HUDEP-2 (cell line): ENCODE measurements at regions not wholly inside any gene's neighbourhood (a gene's known extent, or its start where the extent isn't known, plus 50 kb on each side); places are given as distances from the start of the nearest gene placed in this dataset.
A peak's percentile ranks its signal among the peaks of the same experiment; 100 is the strongest.

ENCODE experiments used
- DNase-seq, 76 experiments: peaks; one replicate each; lab custom pipeline; 2025; ENCODE audit not compliant: unreplicated experiment in 76 of 76; lab: John Stamatoyannopoulos, UW

GRCh38 chr18:75556841-75557240 is 129.3 kb upstream of the SMIM21 start:
- no peak for DNase-seq

- DNase-seq = no peak
These were observed 127.2 kb upstream of the SMIM21 start for GRCh38 chr18:75554644-75555185.

- DNase-seq = no peak
These were observed 126.7 kb upstream of the SMIM21 start for GRCh38 chr18:75554176-75554575.

GRCh38 chr18:75553021-75553420 is 125.5 kb upstream of the SMIM21 start:
- no peak for DNase-seq

GRCh38 chr18:75551071-75551470 is 123.6 kb upstream of the SMIM21 start:
- DNase-seq = no peak

- DNase-seq = peak in 31 of 76 experiments; percentile 1 to 65 (median 25)
These were observed 120.9 kb upstream of the SMIM21 start for GRCh38 chr18:75548353-75548905.

- peak in 2 of 76 experiments; percentile 7 to 9 for DNase-seq
These were observed 119.5 kb upstream of the SMIM21 start for GRCh38 chr18:75546964-75547363.

- no peak for DNase-seq
These were observed 117.7 kb upstream of the SMIM21 start for GRCh38 chr18:75545189-75545588.

- no peak for DNase-seq
These were observed 117.0 kb upstream of the SMIM21 start for GRCh38 chr18:75544496-75544895.

GRCh38 chr18:75544051-75544481 is 116.6 kb upstream of the SMIM21 start:
- no peak for DNase-seq

GRCh38 chr18:75538727-75539126 is 111.2 kb upstream of the SMIM21 start:
- no peak for DNase-seq

- no peak for DNase-seq
These were observed 106.4 kb upstream of the SMIM21 start for GRCh38 chr18:75533950-75534349.

GRCh38 chr18:75533209-75533608 is 105.7 kb upstream of the SMIM21 start:
- no peak for DNase-seq

- no peak for DNase-seq
These were observed 104.5 kb upstream of the SMIM21 start for GRCh38 chr18:75531851-75532459.

- DNase-seq = no peak
These were observed 103.8 kb upstream of the SMIM21 start for GRCh38 chr18:75531212-75531850.

GRCh38 chr18:75530566-75531211 is 103.2 kb upstream of the SMIM21 start:
- DNase-seq = no peak

GRCh38 chr18:75530118-75530517 is 102.6 kb upstream of the SMIM21 start:
- no peak for DNase-seq

GRCh38 chr18:75529394-75529793 is 101.9 kb upstream of the SMIM21 start:
- no peak for DNase-seq

GRCh38 chr18:75527848-75528685 is 100.6 kb upstream of the SMIM21 start:
- no peak for DNase-seq

GRCh38 chr18:75526038-75526437 is 98.5 kb upstream of the SMIM21 start:
- DNase-seq = no peak

GRCh38 chr18:75525331-75525730 is 97.8 kb upstream of the SMIM21 start:
- DNase-seq = no peak
